K562 (cell line): ENCODE measurements at regions not wholly inside any gene's neighbourhood (a gene's known extent, or its start where the extent isn't known, plus 50 kb on each side); places are given as distances from the start of the nearest gene placed in this dataset.

ENCODE experiments used
- ATAC-seq: fragments of 200-7000 bp; cut with Tn5 transposase; 3 replicates; pipeline ENCODE4 v1.9.1; 2020; ENCODE audit warnings: moderate library complexity
- BruUV-seq: library from RNA; stranded (reverse); fragments of 400-500 nt; replicated peaks from 2 replicates; lab custom pipeline; 2021; lab: Mats Ljungman, UMichigan
- CTCF ChIA-PET: fragments of 300-600 bp; formaldehyde crosslinking; extraction: SDS; loops from one replicate; lab custom pipeline; 2021; ENCODE audit warnings: low intra/inter-chr PET ratio; lab: Yijun Ruan, JAX
- POLR2A ChIA-PET: fragments of 300-600, 350-650 bp; sonication (Branson Sonifier 250); formaldehyde crosslinking; extraction: SDS; loops from one replicate; lab custom pipeline; 2021; ENCODE audit warnings: antibody characterized with exemption, inconsistent platforms; lab: Yijun Ruan, JAX
- DNase-seq, 4 experiments: peaks; one replicate each; pipeline versions ENCODE4 v3.0.0 to v3.0.0-alpha.2; 2011 to 2018; ENCODE audit warnings: low spot score in 3 of 4, mixed read lengths in 3 of 4; ENCODE audit errors: extremely low read depth in 1 of 4
- FAIRE-seq: peaks from 2 replicates; lab custom pipeline; 2011; peaks lifted over from hg19 to GRCh38; lab: Jason Lieb, UNC
- H2AFZ ChIP-seq: 2 replicates; pipeline ENCODE4 v1.6.0; 2011; ENCODE audit warnings: low read depth, low read length, control low read depth, inconsistent platforms
- H3K27ac ChIP-seq: fragments of 200-600 bp; 3 replicates; pipeline ENCODE4 v1.8.0; 2011; ENCODE audit warnings: low read depth, mild to moderate bottlenecking, control low read depth, inconsistent platforms, low read length, moderate library complexity, mixed read lengths; ENCODE audit errors: extremely low read depth
- H3K27me3 ChIP-seq, 2 experiments: fragments of 300-600 bp in 1 of 2; 2 replicates in 1 of 2; 3 replicates in 1 of 2; pipeline versions ENCODE4 v1.6.0 to v1.8.0; 2011; ENCODE audit warnings: inconsistent platforms in 2 of 2, low read length in 2 of 2, mild to moderate bottlenecking in 1 of 2, mixed read lengths in 1 of 2, moderate library complexity in 1 of 2; ENCODE audit not compliant: control insufficient read depth in 2 of 2, insufficient read depth in 2 of 2
- H3K36me3 ChIP-seq: fragments of 300-600 bp; 3 replicates; pipeline ENCODE4 v1.8.0; 2011; ENCODE audit warnings: mild to moderate bottlenecking, low read length, inconsistent platforms; ENCODE audit not compliant: control insufficient read depth, insufficient read depth
- H3K4me1 ChIP-seq, 2 experiments: fragments of 200-600 bp in 1 of 2; replicated peaks in 1 of 2; 2 replicates in 1 of 2; 3 replicates in 1 of 2; pipeline versions ENCODE4 v1.5.1 to v1.8.0; 2011; ENCODE audit warnings: inconsistent platforms in 2 of 2, low read length in 2 of 2, mild to moderate bottlenecking in 1 of 2, mixed read lengths in 1 of 2, moderate library complexity in 1 of 2; ENCODE audit not compliant: control insufficient read depth in 2 of 2, insufficient read depth in 2 of 2
- H3K4me2 ChIP-seq: 2 replicates; pipeline ENCODE4 v1.6.1; 2011; ENCODE audit warnings: low read length, control low read depth, inconsistent platforms, mixed read lengths; ENCODE audit not compliant: insufficient read depth
- H3K4me3 ChIP-seq: fragments of 200-600 bp; sonication (generic), shearing (Covaris generic); 2 replicates; pipeline ENCODE4 v1.5.1; 2016; ENCODE audit warnings: control low read depth, inconsistent platforms
- H3K79me2 ChIP-seq: fragments of 200-600 bp; 3 replicates; pipeline ENCODE4 v1.8.0; 2011; ENCODE audit warnings: low read length, inconsistent platforms; ENCODE audit not compliant: control insufficient read depth, insufficient read depth
- H3K9ac ChIP-seq, 2 experiments: 2 replicates each; pipeline versions ENCODE4 v1.6.0 to v1.6.1; 2011; ENCODE audit warnings: low read depth in 2 of 2, low read length in 2 of 2, control low read depth in 1 of 2, inconsistent platforms in 1 of 2, mild to moderate bottlenecking in 1 of 2, mixed read lengths in 1 of 2; ENCODE audit not compliant: insufficient read depth in 1 of 2
- H3K9me1 ChIP-seq: one replicate; pipeline ENCODE4 v1.6.0; 2011; ENCODE audit warnings: inconsistent platforms, mild to moderate bottlenecking, low read length, moderate library complexity; ENCODE audit not compliant: control insufficient read depth, insufficient read depth
- H3K9me3 ChIP-seq: replicated peaks from 2 replicates; pipeline ENCODE4 v1.5.1; 2011; ENCODE audit warnings: low read depth, low read length, inconsistent platforms; ENCODE audit not compliant: control insufficient read depth, insufficient read depth
- H4K20me1 ChIP-seq: replicated peaks from 2 replicates; pipeline ENCODE4 v1.6.1; 2011; ENCODE audit warnings: low read length, inconsistent platforms, mixed read lengths; ENCODE audit not compliant: control insufficient read depth, insufficient read depth
- CBX1 ChIP-seq: sonication (generic); IDR thresholded peaks from 2 replicates; pipeline ENCODE4 v1.6.1; 2016; ENCODE audit warnings: antibody characterized with exemption, low read depth, mild to moderate bottlenecking
- FOXK2 ChIP-seq, 2 experiments: fragments of 450-650 bp; IDR thresholded peaks in 1 of 2; conservative IDR thresholded peaks in 1 of 2; 2 replicates each; pipeline ENCODE4 v1.6.1; 2016; ENCODE audit warnings: low read depth in 2 of 2, mild to moderate bottlenecking in 1 of 2
- GTF2A2 ChIP-seq: IDR thresholded peaks from 2 replicates; pipeline ENCODE4 v1.6.1; 2016; ENCODE audit warnings: mild to moderate bottlenecking, missing genetic modification characterization, missing compliant biosample characterization
- KLF16 ChIP-seq: IDR thresholded peaks from 2 replicates; pipeline ENCODE4 v1.6.1; 2016; ENCODE audit warnings: antibody characterized with exemption
- MAFK ChIP-seq: IDR thresholded peaks from 2 replicates; pipeline ENCODE4 v1.6.1; 2011; ENCODE audit warnings: low read length, improper control_type of control experiment
- MAX ChIP-seq: sonication (generic); formaldehyde crosslinking; IDR thresholded peaks from 2 replicates; pipeline ENCODE4 v1.9.0; 2022; ENCODE audit warnings: mild to moderate bottlenecking, missing genetic modification reagents
- MYC ChIP-seq, 2 experiments: fragments of 250-450 bp in 1 of 2; sonication (Bioruptor Pico) in 1 of 2; IDR thresholded peaks; 2 replicates each; pipeline versions ENCODE4 v1.5.1 to v1.6.1; 2012 to 2021; ENCODE audit warnings: low read depth in 2 of 2, borderline replicate concordance in 1 of 2, improper control_type of control experiment in 1 of 2, low read length in 1 of 2, mild to moderate bottlenecking in 1 of 2, moderate library complexity in 1 of 2
- NR0B1 ChIP-seq: fragments of 450-650 bp; IDR thresholded peaks from one replicate; pipeline ENCODE4 v1.6.1; 2018; ENCODE audit warnings: mild to moderate bottlenecking, moderate library complexity; ENCODE audit not compliant: partially characterized antibody
- RBFOX2 ChIP-seq: fragments of 200-400 bp; formaldehyde crosslinking; IDR thresholded peaks from 2 replicates; pipeline ENCODE4 v1.6.1; 2017; ENCODE audit warnings: low read depth, mild to moderate bottlenecking, low read length, moderate library complexity
- RBM15 ChIP-seq: fragments of 200-400 bp; formaldehyde crosslinking; IDR thresholded peaks from 2 replicates; pipeline ENCODE4 v1.6.1; 2018; ENCODE audit warnings: mild to moderate bottlenecking, low read length, moderate library complexity; ENCODE audit not compliant: insufficient read depth
- RUNX1 ChIP-seq: sonication (generic); IDR thresholded peaks from 2 replicates; pipeline ENCODE4 v1.6.1; 2016; ENCODE audit warnings: antibody characterized with exemption, low read depth
- SNAPC5 ChIP-seq: fragments of 250-450 bp; sonication (Bioruptor Pico); IDR thresholded peaks from 2 replicates; pipeline ENCODE4 v1.8.0; 2021; ENCODE audit warnings: moderate library complexity, mild to moderate bottlenecking, inconsistent platforms
- TEAD4 ChIP-seq, 2 experiments: sonication (generic) in 1 of 2; formaldehyde crosslinking in 1 of 2; IDR thresholded peaks; 2 replicates each; pipeline versions ENCODE4 v1.6.1 to v1.8.0; 2012 to 2022; ENCODE audit warnings: borderline replicate concordance in 1 of 2, inconsistent platforms in 1 of 2, low read length in 1 of 2, mild to moderate bottlenecking in 1 of 2, missing genetic modification reagents in 1 of 2
- ZNF277 ChIP-seq: fragments of 250-450 bp; sonication (Bioruptor Pico); IDR thresholded peaks from 2 replicates; pipeline ENCODE4 v1.8.0; 2022; ENCODE audit warnings: inconsistent platforms, mild to moderate bottlenecking, moderate library complexity, borderline replicate concordance
- ZNF280B ChIP-seq: fragments of 250-450 bp; sonication (Bioruptor Pico); IDR thresholded peaks from 2 replicates; pipeline ENCODE4 v1.5.1; 2021; ENCODE audit warnings: mild to moderate bottlenecking
- ZNF282 ChIP-seq: sonication (generic); formaldehyde crosslinking; IDR thresholded peaks from 2 replicates; pipeline ENCODE4 v1.8.1; 2023; ENCODE audit warnings: missing genetic modification reagents
- WGBS: fragments of 100-300 bp; shearing (Covaris generic); methylation state at CpG from one replicate; pipeline ENCODE4 v1.1.6; 2016; ENCODE audit warnings: low coverage, mixed read lengths; ENCODE audit not compliant: insufficient coverage; ENCODE audit errors: missing lambda C conversion rate; 5-methylcytosine and 5-hydroxymethylcytosine counted together
- in situ Hi-C: fragments of 300-500 bp; cut with MboI; formaldehyde crosslinking; loops from 4 replicates; pipeline ENCODE4 v1.15.0; 2018; ENCODE audit warnings: inconsistent platforms, mixed read lengths
- intact Hi-C: fragments of 100-400 bp; cut with micrococcal nuclease; formaldehyde crosslinking; loops from 2 replicates; pipeline ENCODE4 v1.14.2; 2022

- H3K4me2 ChIP-seq, result no peak overlapping the region
- no peak for FAIRE-seq
- no peak overlapping the region for H3K9ac ChIP-seq
- H3K9me1 ChIP-seq, result no peaks in the 10 kb centered on the region
- H3K4me3 ChIP-seq, result no peak overlapping the region
- BruUV-seq, result no TSS peak
- CTCF ChIA-PET, result no interaction called here
- intact Hi-C loops (no loop called here), in situ Hi-C loops (no loop called here)
- no peaks in the 10 kb centered on the region for H3K4me1 ChIP-seq
- no peak overlapping the region for H3K27ac ChIP-seq
- H3K27me3 ChIP-seq, result peaks cover 3 to 4% of the 10 kb centered on the region in 2 experiments; a peak in 2 of 5 replicates
- no peaks in the 10 kb centered on the region for H3K9me3 ChIP-seq
- no peak for DNase-seq
- WGBS, result 0% methylated on average over 3 of the region's 3 CpGs
- no peak for ATAC-seq
- no peaks in the 10 kb centered on the region for H3K36me3 ChIP-seq
- H4K20me1 ChIP-seq, result no peaks in the 10 kb centered on the region
- no peaks in the 10 kb centered on the region for H3K79me2 ChIP-seq
- H2AFZ ChIP-seq, result no peak overlapping the region
- POLR2A ChIA-PET, result interaction anchor here (1.6 kb wide), 1 partner anchor 15 kb away, joined by 4 read pairs; no protein-coding TSS in a partner anchor
- no peak for TF ChIP-seq RUNX1
- TF ChIP-seq MYC (IDR thresholded peaks at IDR 0.05; ENCODE audit: low read depth, low read length), result no peak
- TF ChIP-seq MYC (CRISPR knock-in tag; IDR thresholded peaks at IDR 0.05; ENCODE audit: borderline replicate concordance, low read depth), result no peak
- TF ChIP-seq MAFK, result no peak
- TF ChIP-seq TEAD4 (IDR thresholded peaks at IDR 0.05; ENCODE audit: low read length), result no peak
- TF ChIP-seq TEAD4 (CRISPR knock-in tag; IDR thresholded peaks at IDR 0.05; ENCODE audit: borderline replicate concordance), result no peak
- no peak for TF ChIP-seq RBM15
- no peak for TF ChIP-seq GTF2A2 (tag)
- no peak for TF ChIP-seq CBX1
- TF ChIP-seq MAX, result no peak
- no peak for TF ChIP-seq RBFOX2
- no peak for TF ChIP-seq NR0B1
- TF ChIP-seq FOXK2 (conservative IDR thresholded peaks at IDR 0.05 in 1 of 2, IDR thresholded peaks at IDR 0.05 in 1 of 2; ENCODE audit: low read depth in 2 of 2), result no peak
- no peak for TF ChIP-seq ZNF277
- TF ChIP-seq SNAPC5 (CRISPR knock-in tag), result no peak
- no peak for TF ChIP-seq KLF16
- no peak for TF ChIP-seq ZNF282 (CRISPR knock-in tag)
- no peak for TF ChIP-seq ZNF280B
Measured at GRCh38 chr1:147351140-147351835, 108.8 kb downstream of the CHD1L start.
